Sigmoid colon (tissue), 6 donors: ENCODE measurements at regions not wholly inside any gene's neighbourhood (a gene's known extent, or its start where the extent isn't known, plus 50 kb on each side); places are given as distances from the start of the nearest gene placed in this dataset.

Experiments
- DNase-seq: peaks from one replicate; pipeline ENCODE4 v3.0.0-alpha.2; 2019
- H3K27ac ChIP-seq, 4 donors: fragments of 200-600 bp; sonication (generic); one replicate each; pipeline ENCODE4 v1.5.1; 2016 to 2019; ENCODE audit warnings: mild to moderate bottlenecking in 1 of 4
- H3K27me3 ChIP-seq, 3 donors: fragments of 200-600 bp; sonication (generic); one replicate each; pipeline ENCODE4 v1.5.1; 2019; ENCODE audit warnings: mild to moderate bottlenecking in 1 of 3
- H3K36me3 ChIP-seq, 4 donors: fragments of 200-600 bp; sonication (generic); one replicate each; pipeline ENCODE4 v1.5.1; 2016 to 2019
- H3K4me1 ChIP-seq, 4 donors: fragments of 200-600 bp; sonication (generic); one replicate each; pipeline ENCODE4 v1.5.1; 2017 to 2019
- H3K4me3 ChIP-seq, 4 donors: fragments of 200-600 bp; sonication (generic); one replicate each; pipeline ENCODE4 v1.5.1; 2017 to 2019; ENCODE audit warnings: mild to moderate bottlenecking in 2 of 4, moderate library complexity in 1 of 4
- H3K9me3 ChIP-seq, 4 donors: fragments of 200-600 bp in 3 of 4; sonication (generic) in 3 of 4; one replicate each; pipeline versions ENCODE4 v1.5.1 to v1.6.1; 2013 to 2019
- CTCF ChIP-seq, 4 experiments: fragments of 450-650 bp in 3 of 4; fragments of 200-600 bp in 1 of 4; IDR thresholded peaks; one replicate each; pipeline ENCODE4 v1.5.1; 2016 to 2019; ENCODE audit warnings: antibody characterized with exemption in 4 of 4, mild to moderate bottlenecking in 3 of 4, moderate library complexity in 2 of 4
- EP300 ChIP-seq, 4 donors: sonication (generic); formaldehyde crosslinking; IDR thresholded peaks; one replicate each; pipeline ENCODE4 v1.6.1; 2017; ENCODE audit warnings: antibody characterized with exemption in 4 of 4
- POLR2A ChIP-seq, 2 donors: fragments of 450-650 bp; IDR thresholded peaks; one replicate each; pipeline ENCODE4 v1.6.1; 2016; ENCODE audit warnings: antibody characterized with exemption in 2 of 2, mild to moderate bottlenecking in 2 of 2, moderate library complexity in 2 of 2
- POLR2AphosphoS5 ChIP-seq, 4 donors: sonication (generic); formaldehyde crosslinking; IDR thresholded peaks; one replicate each; pipeline ENCODE4 v1.6.1; 2017; ENCODE audit warnings: antibody characterized with exemption in 4 of 4
- WGBS, 2 donors: extraction: QIAGEN DNeasy Blood & Tissue Kit; methylation state at CpG; one replicate each; pipeline ENCODE4 v1.1.7; 2013; 5-methylcytosine and 5-hydroxymethylcytosine counted together
- intact Hi-C: fragments of 100-400 bp; cut with DNase I; formaldehyde crosslinking; loops from one replicate; pipeline ENCODE4 v1.15.1; 2023
- donor health status: healthy with polysubstance abuse.
- donor health status: healthy.

DNA sequence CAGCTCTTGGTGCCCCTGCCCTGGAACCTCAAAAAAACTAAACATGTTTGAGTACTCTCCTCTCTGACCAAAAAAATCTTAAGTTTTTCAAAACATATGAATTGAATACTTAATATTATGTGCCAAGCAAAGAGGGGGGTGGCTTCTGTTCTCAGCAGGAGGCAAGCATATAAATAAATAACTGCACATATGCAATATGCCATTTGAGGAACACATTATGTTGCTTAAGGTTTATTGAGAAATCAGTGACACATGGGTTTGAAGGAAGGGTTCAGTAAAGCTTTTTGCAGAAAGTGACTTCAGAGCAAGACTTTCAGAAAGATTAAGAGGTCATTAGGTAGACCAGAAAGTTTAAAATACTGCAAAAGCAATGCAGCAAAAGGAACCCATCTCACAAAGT, 429.2 kb downstream of the TDRD15 start:
- Histone ChIP-seq H3K9me3 (no peaks in the 10 kb centered on the region), H3K36me3 (no peaks in the 10 kb centered on the region), H3K27me3 (no peaks in the 10 kb centered on the region), H3K4me1 (no peaks in the 10 kb centered on the region), H3K27ac (no peak overlapping the region), H3K4me3 (no peak overlapping the region)
- TF ChIP-seq EP300 (IDR thresholded peaks at IDR 0.05) (no peak), POLR2AphosphoS5 (IDR thresholded peaks at IDR 0.05) (no peak), CTCF (IDR thresholded peaks at IDR 0.05) (no peak), POLR2A (IDR thresholded peaks at IDR 0.05) (no peak)
- intact Hi-C loops, result no loop called here
- DNase-seq, result no peak

GRCh38 chr2:21559351-21559750, 435.6 kb downstream of the TDRD15 start:
- intact Hi-C loops, result no loop called here
- DNase-seq, result no peak
- Histone ChIP-seq H3K9me3 (no peaks in the 10 kb centered on the region), H3K27me3 (no peaks in the 10 kb centered on the region), H3K4me3 (no peak overlapping the region), H3K4me1 (no peaks in the 10 kb centered on the region), H3K27ac (no peak overlapping the region), H3K36me3 (no peaks in the 10 kb centered on the region)
- WGBS, 2 donors, result 82 to 84% methylated on average over 4 of the region's 4 CpGs
- TF ChIP-seq EP300 (IDR thresholded peaks at IDR 0.05) (no peak), POLR2A (IDR thresholded peaks at IDR 0.05) (no peak), CTCF (IDR thresholded peaks at IDR 0.05) (no peak), POLR2AphosphoS5 (IDR thresholded peaks at IDR 0.05) (no peak)

DNA sequence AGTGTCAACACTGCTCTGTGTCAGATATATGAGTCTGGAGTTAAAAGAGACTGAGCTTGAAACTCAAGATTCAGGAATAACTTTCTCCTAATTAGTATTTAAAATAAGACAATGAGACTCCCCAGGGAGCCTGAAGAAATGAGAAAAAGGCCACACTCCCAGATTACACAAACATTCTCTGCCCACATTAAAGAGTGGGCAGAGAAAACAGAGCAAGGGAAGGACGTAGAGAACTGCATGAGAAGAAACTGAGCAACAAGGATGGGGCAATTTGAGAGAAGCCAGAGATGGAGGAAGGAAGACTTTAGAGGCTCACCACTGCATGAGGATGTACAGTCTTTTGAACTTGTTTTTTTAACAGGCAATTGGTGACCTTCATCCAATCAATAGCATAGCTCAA, 438.2 kb downstream of the TDRD15 start:
- 0% methylated on average over 1 of the region's 1 CpG; no CpG with 5 or more reads in 1 of the 2 donors for WGBS, 2 donors
- intact Hi-C loops, result loop anchor here (2.0 kb wide), 1 partner anchor 31 kb away; no protein-coding TSS in a partner anchor
- H3K27ac ChIP-seq, result no peak overlapping the region
- no peaks in the 10 kb centered on the region for H3K36me3 ChIP-seq
- DNase-seq, result no peak
- no peak overlapping the region for H3K4me3 ChIP-seq
- H3K27me3 ChIP-seq, result no peaks in the 10 kb centered on the region
- TF ChIP-seq EP300 (IDR thresholded peaks at IDR 0.05) (no peak), POLR2A (IDR thresholded peaks at IDR 0.05) (no peak), CTCF (IDR thresholded peaks at IDR 0.05) (no peak), POLR2AphosphoS5 (IDR thresholded peaks at IDR 0.05) (no peak)
- no peaks in the 10 kb centered on the region for H3K9me3 ChIP-seq
- no peaks in the 10 kb centered on the region for H3K4me1 ChIP-seq

DNA sequence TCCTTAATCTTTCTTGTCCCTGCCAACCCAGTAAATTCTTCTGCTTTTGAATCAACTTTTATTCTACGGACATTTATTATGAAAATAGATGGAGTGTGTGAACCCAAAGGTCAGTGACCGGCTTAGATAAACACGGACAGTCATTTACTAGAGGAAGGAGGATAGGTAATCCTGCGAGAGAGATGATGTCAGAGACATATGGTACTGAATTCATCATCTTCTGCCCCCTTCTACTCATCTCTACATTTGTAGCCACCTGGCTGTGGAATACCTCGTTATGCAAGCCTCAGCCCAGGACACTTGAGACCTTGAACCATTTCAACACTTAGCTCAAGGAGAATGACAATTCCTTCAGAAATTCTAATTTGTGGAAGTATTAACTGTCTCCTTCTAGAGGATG, 443.6 kb downstream of the TDRD15 start:
- no peaks in the 10 kb centered on the region for H3K9me3 ChIP-seq
- intact Hi-C loops, result no loop called here
- TF ChIP-seq CTCF (IDR thresholded peaks at IDR 0.05), result no peak
- no peak for TF ChIP-seq POLR2AphosphoS5 (IDR thresholded peaks at IDR 0.05)
- TF ChIP-seq EP300 (IDR thresholded peaks at IDR 0.05), result no peak
- no peak for TF ChIP-seq POLR2A (IDR thresholded peaks at IDR 0.05)
- no peak overlapping the region for H3K27ac ChIP-seq
- no peaks in the 10 kb centered on the region for H3K36me3 ChIP-seq
- no peak for DNase-seq
- no peaks in the 10 kb centered on the region for H3K27me3 ChIP-seq
- no peak overlapping the region for H3K4me3 ChIP-seq
- peaks cover 0 to 5% (median 0%) of the 10 kb centered on the region in 4 donors for H3K4me1 ChIP-seq
- 14 to 55% methylated on average over 5 of the region's 5 CpGs for WGBS, 2 donors

DNA sequence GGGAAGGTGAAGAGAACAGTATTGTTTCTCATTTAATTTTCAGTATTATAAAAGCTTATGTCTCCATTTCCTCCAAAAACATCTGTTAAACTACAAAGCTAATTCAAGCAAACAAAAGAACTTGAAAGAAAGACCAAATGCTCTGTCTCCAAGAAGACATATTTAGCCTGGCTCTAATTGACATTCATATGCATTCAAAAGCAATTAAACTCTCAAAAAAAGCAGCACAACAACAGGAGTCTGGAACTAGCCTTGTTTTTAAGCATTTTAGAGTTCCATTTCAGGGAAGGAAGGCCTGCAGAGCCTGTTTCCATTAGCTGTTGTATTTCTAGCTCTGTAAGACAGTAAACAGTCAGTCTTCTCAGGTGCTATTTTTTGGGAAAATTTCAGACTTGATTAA, 447.9 kb downstream of the TDRD15 start:
- TF ChIP-seq POLR2AphosphoS5 (IDR thresholded peaks at IDR 0.05) (no peak), EP300 (IDR thresholded peaks at IDR 0.05) (no peak), POLR2A (IDR thresholded peaks at IDR 0.05) (no peak), CTCF (IDR thresholded peaks at IDR 0.05) (no peak)
- H3K27me3 ChIP-seq, result no peaks in the 10 kb centered on the region
- intact Hi-C loops, result no loop called here
- H3K4me3 ChIP-seq, result no peak overlapping the region
- no peak overlapping the region for H3K27ac ChIP-seq
- DNase-seq, result no peak
- no peaks in the 10 kb centered on the region for H3K9me3 ChIP-seq
- H3K36me3 ChIP-seq, result no peaks in the 10 kb centered on the region
- H3K4me1 ChIP-seq, result peaks cover 0 to 5% (median 0%) of the 10 kb centered on the region in 4 donors
